ENCODE measurements at regions not wholly inside any gene's neighbourhood (a gene's known extent, or its start where the extent isn't known, plus 50 kb on each side); places are given as distances from the start of the nearest gene placed in this dataset.
"Not testable (repeated sequence)": the region's sequence is repeated elsewhere in the genome, so short reads cannot be mapped to it uniquely, and the experiment has no call there.

- H3K36me3 ChIP-seq, result peaks cover 0 to 23% (median 0%) of the 10 kb centered on the region in 3 donors
- intact Hi-C loops (cut with DNase I); FAIRE-seq; H3K27ac ChIP-seq; H3K27me3 ChIP-seq; H3K4me3 ChIP-seq; ATAC-seq; DNase-seq; H3K9me3 ChIP-seq; H3K4me1 ChIP-seq: not testable (repeated sequence)
- WGBS, 2 donors, result 89 to 97% methylated on average over 7 of the region's 8 CpGs
These were observed 1357.1 kb downstream of the CDH12 start for GRCh38 chr5:21496056-21496455.

GRCh38 chr5:21495235-21495634 is 1357.9 kb downstream of the CDH12 start:
- peak in 1 of 6 donors; percentile 33 for DNase-seq
- H3K27me3 ChIP-seq; FAIRE-seq; intact Hi-C loops (cut with DNase I); H3K4me3 ChIP-seq; H3K9me3 ChIP-seq; H3K27ac ChIP-seq; H3K4me1 ChIP-seq; ATAC-seq: not testable (repeated sequence)
- peaks cover 0 to 23% (median 0%) of the 10 kb centered on the region in 3 donors for H3K36me3 ChIP-seq
- 94 to 97% methylated on average over 6 of the region's 6 CpGs for WGBS, 2 donors

GRCh38 chr5:21494033-21494432 is 1359.1 kb downstream of the CDH12 start:
- H3K4me1 ChIP-seq; H3K27me3 ChIP-seq; intact Hi-C loops (cut with DNase I); FAIRE-seq; ATAC-seq; H3K27ac ChIP-seq; H3K4me3 ChIP-seq; H3K9me3 ChIP-seq: not testable (repeated sequence)
- 88 to 98% methylated on average over 6 to 7 of the region's 8 CpGs for WGBS, 2 donors
- peaks cover 0 to 23% (median 0%) of the 10 kb centered on the region in 3 donors for H3K36me3 ChIP-seq
- peak in 1 of 6 donors; percentile 60 for DNase-seq

GRCh38 chr5:21491182-21491581 is 1362.0 kb downstream of the CDH12 start:
- H3K27ac ChIP-seq; H3K4me1 ChIP-seq; FAIRE-seq; ATAC-seq; intact Hi-C loops (cut with DNase I); H3K9me3 ChIP-seq; H3K27me3 ChIP-seq; H3K4me3 ChIP-seq: not testable (repeated sequence)
- DNase-seq, result peak in 1 of 6 donors; percentile 29
- H3K36me3 ChIP-seq, result peaks cover 0 to 17% (median 0%) of the 10 kb centered on the region in 3 donors
- 96% methylated on average over 6 of the region's 6 CpGs for WGBS, 2 donors

GRCh38 chr5:21488828-21489227 is 1364.3 kb downstream of the CDH12 start:
- H3K27ac ChIP-seq; ATAC-seq; DNase-seq; H3K27me3 ChIP-seq; H3K4me1 ChIP-seq; H3K4me3 ChIP-seq; intact Hi-C loops (cut with DNase I); FAIRE-seq; H3K9me3 ChIP-seq: not testable (repeated sequence)
- 97 to 98% methylated on average over 6 of the region's 6 CpGs for WGBS, 2 donors
- peaks cover 0 to 17% (median 0%) of the 10 kb centered on the region in 3 donors for H3K36me3 ChIP-seq

- DNase-seq, result peak in 2 of 6 donors; percentile 48 to 62
- intact Hi-C loops (cut with DNase I); H3K27me3 ChIP-seq; H3K27ac ChIP-seq; H3K4me1 ChIP-seq; FAIRE-seq; H3K9me3 ChIP-seq; ATAC-seq; H3K4me3 ChIP-seq: not testable (repeated sequence)
- 95 to 97% methylated on average over 6 to 7 of the region's 7 CpGs for WGBS, 2 donors
- peaks cover 0 to 12% (median 0%) of the 10 kb centered on the region in 3 donors for H3K36me3 ChIP-seq
These were observed 1367.6 kb downstream of the CDH12 start for GRCh38 chr5:21485458-21486000.

- H3K27ac ChIP-seq; H3K27me3 ChIP-seq; intact Hi-C loops (cut with DNase I); H3K9me3 ChIP-seq; H3K4me3 ChIP-seq; ATAC-seq; H3K4me1 ChIP-seq; FAIRE-seq: not testable (repeated sequence)
- DNase-seq, result peak in 3 of 6 donors; percentile 20 to 63 (median 57)
- 95 to 97% methylated on average over 15 of the region's 19 CpGs for WGBS, 2 donors
- peaks cover 0 to 12% (median 0%) of the 10 kb centered on the region in 3 donors for H3K36me3 ChIP-seq
These were observed 1368.7 kb downstream of the CDH12 start for GRCh38 chr5:21484498-21484889.

GRCh38 chr5:21483790-21484497 is 1369.2 kb downstream of the CDH12 start:
- intact Hi-C loops (cut with DNase I); ATAC-seq; FAIRE-seq; H3K4me3 ChIP-seq; H3K9me3 ChIP-seq; H3K4me1 ChIP-seq; H3K27me3 ChIP-seq; H3K27ac ChIP-seq: not testable (repeated sequence)
- whole genome bisulfite sequencing, 2 donors, result 96 to 99% methylated on average over 19 of the region's 19 CpGs
- peak in 1 of 6 donors; percentile 37 for DNase-seq
- peaks cover 0 to 15% (median 0%) of the 10 kb centered on the region in 3 donors for H3K36me3 ChIP-seq

- intact Hi-C loops (cut with DNase I); FAIRE-seq; H3K27ac ChIP-seq; H3K27me3 ChIP-seq; H3K9me3 ChIP-seq; ATAC-seq; H3K4me3 ChIP-seq; H3K4me1 ChIP-seq: not testable (repeated sequence)
- peak in 2 of 6 donors; percentile 46 to 70 for DNase-seq
- 94 to 96% methylated on average over 18 to 19 of the region's 22 CpGs for WGBS, 2 donors
- peaks cover 0 to 19% (median 0%) of the 10 kb centered on the region in 3 donors for H3K36me3 ChIP-seq
These were observed 1370.0 kb downstream of the CDH12 start for GRCh38 chr5:21482983-21483650.

- H3K27ac ChIP-seq; H3K4me3 ChIP-seq; H3K4me1 ChIP-seq; ATAC-seq; H3K9me3 ChIP-seq; intact Hi-C loops (cut with DNase I); H3K27me3 ChIP-seq; FAIRE-seq: not testable (repeated sequence)
- peak in 2 of 6 donors; percentile 47 to 64 for DNase-seq
- H3K36me3 ChIP-seq, result peaks cover 0 to 19% (median 0%) of the 10 kb centered on the region in 3 donors
- WGBS, 2 donors, result 93 to 95% methylated on average over 13 of the region's 13 CpGs
These were observed 1370.6 kb downstream of the CDH12 start for GRCh38 chr5:21482522-21482921.

GRCh38 chr5:21481320-21482270 is 1371.5 kb downstream of the CDH12 start:
- H3K27ac ChIP-seq; H3K4me1 ChIP-seq; ATAC-seq; H3K27me3 ChIP-seq; H3K9me3 ChIP-seq; H3K4me3 ChIP-seq; intact Hi-C loops (cut with DNase I); FAIRE-seq: not testable (repeated sequence)
- DNase-seq, result peak in 3 of 6 donors; percentile 20 to 67 (median 49)
- 91 to 93% methylated on average over 24 of the region's 24 CpGs for WGBS, 2 donors
- H3K36me3 ChIP-seq, result peaks cover 0 to 19% (median 0%) of the 10 kb centered on the region in 3 donors
